ENCODE measurements at regions not wholly inside any gene's neighbourhood (a gene's known extent, or its start where the extent isn't known, plus 50 kb on each side); places are given as distances from the start of the nearest gene placed in this dataset.
"Not testable (repeated sequence)": the region's sequence is repeated elsewhere in the genome, so short reads cannot be mapped to it uniquely, and the experiment has no call there.

DNA sequence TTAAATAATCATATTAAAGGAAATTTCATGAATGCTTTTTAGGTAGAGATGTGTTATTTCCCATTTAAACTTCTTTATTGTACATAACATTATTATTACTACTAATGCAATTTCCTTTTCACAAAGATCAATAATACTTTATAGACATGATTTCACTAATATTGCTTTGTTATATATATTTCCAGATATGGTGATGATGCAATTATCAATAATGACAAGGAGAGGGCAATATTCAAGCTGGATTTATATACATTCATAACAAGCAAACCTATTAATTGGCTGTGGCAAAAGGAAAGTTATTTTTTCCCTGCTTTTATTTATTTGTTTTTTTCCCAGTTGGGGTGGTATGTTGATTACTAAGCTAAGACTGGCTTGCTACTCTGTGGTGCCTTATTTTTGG is 113.5 kb downstream of the RAP2B start:
- no peak for DNase-seq (ENCODE audit: extremely low spot score, unreplicated experiment)
- no peaks in the 10 kb centered on the region for H3K27me3 Mint-ChIP-seq (ENCODE audit: unreplicated experiment)
- TF ChIP-seq, protein P1, sequence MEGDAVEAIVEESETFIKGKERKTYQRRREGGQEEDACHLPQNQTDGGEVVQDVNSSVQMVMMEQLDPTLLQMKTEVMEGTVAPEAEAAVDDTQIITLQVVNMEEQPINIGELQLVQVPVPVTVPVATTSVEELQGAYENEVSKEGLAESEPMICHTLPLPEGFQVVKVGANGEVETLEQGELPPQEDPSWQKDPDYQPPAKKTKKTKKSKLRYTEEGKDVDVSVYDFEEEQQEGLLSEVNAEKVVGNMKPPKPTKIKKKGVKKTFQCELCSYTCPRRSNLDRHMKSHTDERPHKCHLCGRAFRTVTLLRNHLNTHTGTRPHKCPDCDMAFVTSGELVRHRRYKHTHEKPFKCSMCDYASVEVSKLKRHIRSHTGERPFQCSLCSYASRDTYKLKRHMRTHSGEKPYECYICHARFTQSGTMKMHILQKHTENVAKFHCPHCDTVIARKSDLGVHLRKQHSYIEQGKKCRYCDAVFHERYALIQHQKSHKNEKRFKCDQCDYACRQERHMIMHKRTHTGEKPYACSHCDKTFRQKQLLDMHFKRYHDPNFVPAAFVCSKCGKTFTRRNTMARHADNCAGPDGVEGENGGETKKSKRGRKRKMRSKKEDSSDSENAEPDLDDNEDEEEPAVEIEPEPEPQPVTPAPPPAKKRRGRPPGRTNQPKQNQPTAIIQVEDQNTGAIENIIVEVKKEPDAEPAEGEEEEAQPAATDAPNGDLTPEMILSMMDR (IDR thresholded peaks at IDR 0.05): no peak
- no peak overlapping the region for H3K4me3 Mint-ChIP-seq (ENCODE audit: unreplicated experiment)
- H3K9me3 Mint-ChIP-seq (ENCODE audit: unreplicated experiment): no peaks in the 10 kb centered on the region
- no peak overlapping the region for H3K27ac Mint-ChIP-seq (ENCODE audit: unreplicated experiment)
- no peaks in the 10 kb centered on the region for H3K36me3 Mint-ChIP-seq (ENCODE audit: unreplicated experiment)
- peaks cover 8% of the 10 kb centered on the region for H3K4me1 Mint-ChIP-seq (ENCODE audit: unreplicated experiment)

- Mint-ChIP-seq H3K36me3 (ENCODE audit: unreplicated experiment) (no peaks in the 10 kb centered on the region), H3K27me3 (ENCODE audit: unreplicated experiment) (no peaks in the 10 kb centered on the region), H3K4me3 (ENCODE audit: unreplicated experiment) (no peak overlapping the region), H3K4me1 (ENCODE audit: unreplicated experiment) (peaks cover 8% of the 10 kb centered on the region), H3K27ac (ENCODE audit: unreplicated experiment) (no peak overlapping the region), H3K9me3 (ENCODE audit: unreplicated experiment) (no peaks in the 10 kb centered on the region)
- DNase-seq (ENCODE audit: extremely low spot score, unreplicated experiment): no peak
- TF ChIP-seq, protein P1 (IDR thresholded peaks at IDR 0.05): no peak
These were observed 115.0 kb downstream of the RAP2B start for GRCh38 chr3:153277029-153277428.

- not testable (repeated sequence) for H3K27ac Mint-ChIP-seq (ENCODE audit: unreplicated experiment); H3K27me3 Mint-ChIP-seq (ENCODE audit: unreplicated experiment)
- H3K4me1 Mint-ChIP-seq (ENCODE audit: unreplicated experiment): peaks cover 26% of the 10 kb centered on the region
These were observed 119.4 kb downstream of the RAP2B start for GRCh38 chr3:153281236-153281997.

DNA sequence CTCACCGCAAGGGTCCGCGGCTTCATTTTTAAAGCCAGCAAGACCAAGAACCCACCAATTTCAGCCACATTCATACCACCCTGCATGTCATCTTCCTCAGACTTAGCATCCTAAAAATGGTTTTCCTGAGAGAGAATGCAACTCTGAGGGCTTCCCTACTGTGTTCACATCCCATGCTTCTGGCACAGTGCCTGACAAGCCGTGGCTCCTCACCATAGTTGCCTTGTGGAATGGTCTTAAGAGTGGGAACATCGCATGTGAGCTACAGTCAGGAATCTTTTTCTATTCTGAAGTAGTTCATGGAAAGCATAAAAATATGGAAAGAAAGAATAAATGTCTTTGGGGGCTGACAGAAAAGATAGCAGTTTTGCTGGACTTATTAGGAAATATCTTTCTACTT is 120.3 kb downstream of the RAP2B start:
- H3K4me1 Mint-ChIP-seq (ENCODE audit: unreplicated experiment): peaks cover 26% of the 10 kb centered on the region
- no peak for DNase-seq (ENCODE audit: extremely low spot score, unreplicated experiment)
- H3K27ac Mint-ChIP-seq (ENCODE audit: unreplicated experiment): peak overlapping the region; percentile 50
- no peak overlapping the region for H3K4me3 Mint-ChIP-seq (ENCODE audit: unreplicated experiment)
- no peaks in the 10 kb centered on the region for H3K36me3 Mint-ChIP-seq (ENCODE audit: unreplicated experiment)
- TF ChIP-seq, protein P1 (IDR thresholded peaks at IDR 0.05): no peak
- no peaks in the 10 kb centered on the region for H3K9me3 Mint-ChIP-seq (ENCODE audit: unreplicated experiment)
- no peaks in the 10 kb centered on the region for H3K27me3 Mint-ChIP-seq (ENCODE audit: unreplicated experiment)

More at GRCh38 chr3:153281236-153281997, 119.4 kb downstream of the RAP2B start:
- DNase-seq (ENCODE audit: extremely low spot score, unreplicated experiment); H3K9me3 Mint-ChIP-seq (ENCODE audit: unreplicated experiment); H3K36me3 Mint-ChIP-seq (ENCODE audit: unreplicated experiment); H3K4me3 Mint-ChIP-seq (ENCODE audit: unreplicated experiment): not testable (repeated sequence)

DNA sequence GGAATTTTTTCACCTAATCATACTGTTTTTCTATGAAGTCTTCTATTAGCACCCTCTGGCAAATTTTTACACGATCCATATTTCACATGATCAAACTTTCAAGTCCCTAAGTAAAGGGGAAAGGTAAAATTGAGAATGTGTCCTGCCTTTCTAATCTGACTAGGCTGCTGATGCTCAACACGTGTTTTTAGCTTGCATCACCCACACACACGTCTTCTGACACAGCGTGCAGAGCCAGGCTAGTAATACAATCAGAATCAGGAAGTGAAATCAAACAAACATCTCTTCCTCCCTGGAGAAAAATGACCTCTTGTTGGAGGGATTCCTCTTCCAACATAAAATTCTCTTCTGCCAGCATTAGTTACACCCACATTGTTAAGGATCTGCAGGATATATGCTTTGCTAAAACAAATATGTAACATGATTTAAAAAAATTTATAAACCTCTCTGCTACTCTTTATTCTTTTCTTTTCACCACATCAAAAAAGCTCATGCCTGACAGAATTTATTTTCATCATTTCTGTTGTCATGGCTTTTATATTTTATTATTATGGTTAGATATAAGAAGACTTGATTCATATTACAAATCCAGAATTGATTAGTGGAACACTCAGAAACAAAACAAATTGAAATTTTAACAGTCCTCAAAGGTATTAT is 122.4 kb downstream of the RAP2B start:
- TF ChIP-seq, protein P1 (IDR thresholded peaks at IDR 0.05): no peak
- Mint-ChIP-seq H3K27ac (ENCODE audit: unreplicated experiment) (peak overlapping the region; percentile 88), H3K27me3 (ENCODE audit: unreplicated experiment) (no peaks in the 10 kb centered on the region), H3K4me1 (ENCODE audit: unreplicated experiment) (peaks cover 26% of the 10 kb centered on the region), H3K4me3 (ENCODE audit: unreplicated experiment) (peak overlapping the region; percentile 26), H3K36me3 (ENCODE audit: unreplicated experiment) (no peaks in the 10 kb centered on the region), H3K9me3 (ENCODE audit: unreplicated experiment) (no peaks in the 10 kb centered on the region)
- DNase-seq (ENCODE audit: extremely low spot score, unreplicated experiment): no peak
